GM19397 (cell line): ENCODE measurements at regions not wholly inside any gene's neighbourhood (a gene's known extent, or its start where the extent isn't known, plus 50 kb on each side); places are given as distances from the start of the nearest gene placed in this dataset.

Experiments
- ATAC-seq: cut with Tn5 transposase; IDR thresholded peaks from one replicate; pipeline ENCODE4 v1.9.1; 2021; ENCODE audit warnings: mild to moderate bottlenecking, moderate library complexity; ENCODE audit not compliant: unreplicated experiment

GRCh38 chr5:17690473-17690872 is 56.2 kb downstream of the TAF11L14 start:
- ATAC-seq: no peak

- no peak for ATAC-seq
Observed at GRCh38 chr5:17691762-17692161, 57.5 kb downstream of the TAF11L14 start.

DNA sequence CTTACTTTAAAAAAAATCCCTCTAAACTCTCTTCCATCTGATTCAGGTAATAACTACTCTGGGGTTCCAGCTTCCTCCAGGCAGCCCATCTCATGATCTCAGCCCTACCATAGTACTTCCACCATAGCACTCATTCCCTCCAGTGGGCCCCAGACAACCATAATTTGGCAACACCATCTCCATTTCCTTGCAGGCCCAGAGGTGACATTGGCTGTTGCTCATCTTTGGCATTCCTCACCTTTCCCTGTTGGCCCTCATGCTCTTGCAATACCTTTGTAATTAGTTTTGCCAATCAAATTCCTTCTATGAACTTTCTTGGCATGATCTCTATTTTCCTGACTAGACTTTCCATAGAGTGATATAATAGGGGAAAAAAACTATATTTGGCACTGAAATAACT is 60.1 kb downstream of the TAF11L14 start:
- no peak for ATAC-seq

DNA sequence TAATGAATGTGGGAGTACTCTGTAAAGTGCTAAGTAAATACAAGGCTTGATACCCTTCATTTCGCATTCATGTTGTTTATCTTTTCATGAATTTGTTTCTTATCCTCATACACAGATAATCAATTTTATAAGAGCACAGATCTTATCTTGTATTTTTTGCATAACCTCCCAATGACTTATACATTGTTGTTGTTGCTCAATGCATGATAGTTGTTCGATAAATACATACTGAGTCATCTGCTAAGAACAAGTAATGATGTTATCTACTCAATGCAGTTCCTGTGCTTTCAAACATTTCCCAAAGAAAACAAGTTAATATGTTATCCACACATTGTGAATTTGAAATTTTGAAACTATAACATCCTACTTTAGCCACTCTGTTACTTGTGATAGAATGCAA is 60.7 kb downstream of the TAF11L14 start:
- no peak for ATAC-seq

DNA sequence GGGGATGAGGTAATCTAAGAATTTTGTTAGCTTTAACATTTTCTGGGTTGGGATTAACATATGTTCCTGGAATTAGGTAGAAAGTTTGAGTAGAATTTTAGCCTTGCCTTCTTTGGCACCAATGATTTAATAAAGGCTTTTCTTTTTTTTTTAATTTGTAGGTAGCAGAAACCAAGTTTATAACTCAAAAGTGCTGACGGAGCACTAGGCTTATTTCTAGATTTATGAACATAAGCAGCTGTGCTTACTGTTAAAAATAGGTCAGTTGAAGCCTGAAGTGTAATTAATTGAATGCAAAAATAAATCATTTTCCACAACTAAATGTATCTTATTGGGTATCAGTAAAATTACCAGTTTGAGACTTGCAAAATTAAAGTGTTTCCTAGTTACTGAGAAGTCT is 62.4 kb downstream of the TAF11L14 start:
- no peak for ATAC-seq

DNA sequence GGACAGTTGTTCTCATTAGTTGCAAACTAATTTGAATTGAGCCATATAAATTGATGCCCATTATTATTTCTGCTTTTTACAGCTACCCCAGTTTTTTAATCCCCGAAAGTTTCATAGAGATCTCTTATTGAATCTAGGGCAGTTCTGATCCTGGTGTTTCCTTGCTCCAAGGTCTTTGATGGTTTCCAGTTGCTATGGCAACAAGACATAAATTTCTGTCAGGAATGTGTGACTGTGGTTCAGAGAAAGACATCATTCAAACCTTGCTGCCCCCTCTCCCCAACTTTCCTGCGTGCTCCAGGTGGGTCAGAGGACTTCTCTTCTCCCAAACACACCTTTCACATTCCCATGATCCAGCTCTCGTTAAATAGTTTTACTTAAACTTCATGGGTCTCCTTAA is 63.4 kb downstream of the TAF11L14 start:
- ATAC-seq: no peak

DNA sequence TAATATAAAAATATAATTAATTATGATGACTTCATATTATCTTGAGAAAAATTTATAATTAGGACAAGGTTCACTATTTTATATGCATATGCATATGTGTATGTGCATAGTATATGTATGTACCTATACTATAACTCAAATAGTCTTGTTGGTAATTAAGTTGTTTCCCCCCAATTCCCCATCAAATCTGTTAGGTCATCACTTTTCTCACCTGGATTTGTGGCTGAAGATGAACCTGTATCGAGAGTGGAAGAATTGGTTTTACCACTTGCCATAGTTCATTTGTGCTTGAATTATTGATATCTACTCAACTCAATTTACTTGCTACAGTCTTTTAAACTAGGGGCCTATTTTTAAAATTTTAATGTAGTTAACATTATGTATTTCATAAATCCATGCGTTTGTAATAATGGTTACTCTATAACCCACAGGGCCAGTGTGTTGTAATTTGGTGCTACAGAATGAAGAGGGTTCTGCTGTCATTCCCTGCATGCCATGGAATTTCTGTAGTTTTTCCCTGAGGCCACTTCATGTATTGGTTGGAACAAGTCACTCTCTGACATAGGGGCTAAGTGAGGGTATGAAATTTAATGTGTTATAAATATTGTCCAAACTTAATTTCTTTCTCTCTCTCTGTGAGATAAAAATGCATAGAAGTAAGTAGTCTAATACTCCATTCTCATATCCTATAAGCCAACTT is 74.9 kb downstream of the TAF11L14 start:
- ATAC-seq: no peak

GRCh38 chr5:17713301-17713700 is 79.0 kb downstream of the TAF11L14 start:
- ATAC-seq: no peak

- no peak for ATAC-seq
Observed at GRCh38 chr5:17714186-17714585, 79.9 kb downstream of the TAF11L14 start.

DNA sequence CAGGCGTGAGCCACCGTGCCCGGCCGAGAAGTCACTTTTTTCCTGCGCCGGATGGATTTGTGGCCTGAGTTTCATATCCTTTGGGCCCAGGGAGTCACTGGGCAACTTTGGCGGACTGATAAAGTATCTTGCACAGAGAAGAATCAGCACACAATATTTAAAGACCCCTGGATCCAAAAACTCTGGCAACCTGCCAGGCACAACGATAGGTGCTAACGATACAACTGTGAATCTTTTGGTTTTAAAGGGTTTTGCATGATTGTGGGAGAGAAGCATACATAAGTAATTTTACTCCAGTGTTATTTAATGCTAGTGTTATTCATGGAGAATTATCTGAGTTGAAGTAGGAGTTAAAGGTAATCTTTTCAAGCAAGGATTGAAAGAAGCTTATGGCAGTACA is 85.3 kb downstream of the TAF11L14 start:
- no peak for ATAC-seq

DNA sequence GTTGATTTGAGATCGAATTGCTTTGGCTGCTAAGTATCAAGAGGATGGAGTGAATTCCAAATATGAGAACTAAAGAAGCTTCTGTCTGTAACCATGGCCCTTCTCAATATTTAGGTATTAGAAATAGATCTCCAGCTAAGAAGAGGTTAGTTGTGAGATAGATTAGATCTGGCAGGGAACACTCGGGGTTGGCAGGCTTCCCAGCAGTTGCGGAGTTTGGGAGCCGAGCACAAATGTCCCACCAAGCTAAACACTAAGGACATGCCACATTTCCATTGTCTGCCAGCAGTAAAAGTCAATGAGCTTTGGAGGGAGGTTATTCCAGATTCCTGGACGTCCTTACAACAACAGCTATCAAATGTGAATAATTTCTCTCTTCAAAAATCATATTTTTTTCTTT is 85.8 kb downstream of the TAF11L14 start:
- no peak for ATAC-seq

- ATAC-seq: no peak
Observed at GRCh38 chr5:17723876-17724275, 89.6 kb downstream of the TAF11L14 start.

DNA sequence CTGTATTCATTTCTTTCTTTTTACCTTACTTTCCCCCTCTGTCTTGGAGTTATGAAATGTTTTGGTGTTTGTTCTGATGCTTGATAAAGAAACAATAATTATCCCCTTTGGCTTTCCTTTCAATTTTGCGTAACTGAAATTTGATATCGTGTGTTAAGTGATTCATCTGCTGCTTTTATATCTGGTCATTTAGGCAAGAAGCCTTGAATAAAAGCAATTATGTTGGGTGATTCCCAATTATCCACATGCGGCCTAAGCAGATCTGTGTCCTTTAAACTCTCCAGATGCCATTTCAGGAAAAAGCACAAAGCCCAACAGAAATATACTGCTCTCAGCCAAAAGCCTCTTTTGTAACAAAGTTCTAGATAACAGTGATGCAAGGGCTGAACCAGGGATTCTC is 92.8 kb downstream of the TAF11L14 start:
- ATAC-seq: no peak

DNA sequence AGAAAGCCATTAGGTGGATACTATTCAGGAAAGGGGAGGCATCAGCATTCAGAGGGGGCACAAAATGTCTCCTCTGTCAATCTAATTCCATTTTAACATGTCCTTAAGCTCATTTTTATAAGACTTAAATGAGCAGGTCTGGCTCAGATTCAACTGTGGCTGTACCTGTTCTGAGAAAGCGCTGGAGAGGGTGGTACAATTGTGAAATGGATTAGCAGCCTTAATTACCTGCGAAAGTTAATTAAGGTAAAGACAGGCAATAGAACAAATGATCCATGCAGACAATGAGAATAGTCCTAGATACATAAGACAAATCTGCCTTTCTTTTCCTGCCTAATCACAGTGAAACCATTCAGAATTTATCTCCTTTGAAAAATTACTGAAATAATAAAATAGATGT is 96.2 kb downstream of the TAF11L14 start:
- ATAC-seq: no peak

GRCh38 chr5:17732351-17732923 is 98.2 kb downstream of the TAF11L14 start:
- ATAC-seq: no peak

DNA sequence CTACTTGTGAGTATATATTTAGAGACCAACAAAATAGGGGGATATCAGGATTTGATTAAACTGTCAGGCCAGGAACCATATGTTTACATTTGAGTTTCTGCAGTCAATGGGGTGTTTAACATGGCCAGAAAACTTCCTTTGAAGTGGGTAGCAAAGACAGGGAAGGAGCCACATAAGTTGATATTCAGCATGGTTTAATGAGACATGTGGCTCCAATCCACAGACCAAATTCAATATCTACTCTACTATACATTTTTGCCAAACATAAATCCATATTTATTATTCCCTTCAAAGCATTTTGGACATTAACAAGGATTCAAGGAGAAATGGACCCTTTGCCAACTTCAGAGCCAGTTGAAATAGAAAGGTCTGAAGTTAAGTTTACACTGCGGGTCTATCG is 99.8 kb downstream of the TAF11L14 start:
- ATAC-seq: no peak

- no peak for ATAC-seq
Observed at GRCh38 chr5:17735761-17736160, 101.5 kb downstream of the TAF11L14 start.

DNA sequence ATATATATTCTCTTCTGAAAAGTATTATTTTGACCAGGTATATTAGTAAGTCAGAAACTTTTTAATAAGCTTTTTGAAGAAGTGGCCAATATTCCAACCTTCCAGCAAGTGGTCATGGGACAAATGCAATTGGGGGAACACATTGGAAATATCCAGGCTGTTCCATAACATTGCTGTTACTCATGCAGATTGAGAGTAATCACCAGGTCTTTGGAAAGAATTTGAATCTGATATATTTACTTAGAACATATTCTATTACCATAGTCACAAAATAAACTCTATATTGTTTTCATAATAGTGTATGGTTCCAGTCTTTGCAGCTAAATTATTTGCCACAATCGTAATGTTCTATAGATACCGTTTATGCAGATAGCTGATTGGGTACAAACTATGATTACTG is 102.8 kb downstream of the TAF11L14 start:
- ATAC-seq: no peak

DNA sequence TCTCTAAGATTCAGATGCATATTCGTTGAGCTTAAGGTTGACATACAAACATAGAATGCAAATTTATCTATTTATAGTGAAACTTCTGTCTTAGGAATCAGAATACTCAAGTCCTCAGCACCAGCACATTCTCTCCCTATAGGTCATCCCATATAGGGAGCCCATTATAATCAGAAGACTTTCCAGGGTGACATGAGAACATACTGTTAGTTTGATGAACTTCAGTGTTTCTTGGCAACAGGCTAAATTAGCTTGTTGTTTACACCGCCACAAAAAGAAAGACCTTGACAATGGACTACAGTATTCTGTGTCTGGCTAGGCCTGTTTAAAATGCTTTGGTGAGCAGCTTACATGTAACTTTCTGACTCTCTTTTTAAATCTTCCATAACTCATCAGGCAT is 104.2 kb downstream of the TAF11L14 start:
- no peak for ATAC-seq

GRCh38 chr5:17743580-17744435 is 109.5 kb downstream of the TAF11L14 start:
- no peak for ATAC-seq

DNA sequence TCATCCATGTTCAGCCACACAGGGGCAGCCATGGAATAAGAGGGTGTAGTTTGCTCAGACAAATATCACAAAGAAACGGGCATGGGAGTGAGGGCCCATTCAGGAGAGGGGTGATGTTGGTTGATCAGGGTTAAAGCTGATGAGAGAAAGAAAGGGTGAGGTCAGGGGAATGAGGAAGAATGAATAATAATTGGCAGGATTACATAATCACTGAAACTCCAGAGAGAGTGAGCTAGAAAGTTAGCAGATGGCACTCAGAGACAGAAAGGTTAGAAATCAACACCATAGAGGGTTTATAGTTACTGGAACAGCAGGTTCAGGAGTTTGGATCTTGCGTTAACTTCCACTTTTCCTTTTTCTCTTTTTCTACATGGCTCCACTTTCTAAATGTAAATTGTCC is 113.9 kb downstream of the TAF11L14 start:
- ATAC-seq: no peak

GRCh38 chr5:17748941-17749340 is 114.7 kb downstream of the TAF11L14 start:
- ATAC-seq: no peak
